IMR-90 (cell line): ENCODE measurements at regions not wholly inside any gene's neighbourhood (a gene's known extent, or its start where the extent isn't known, plus 50 kb on each side); places are given as distances from the start of the nearest gene placed in this dataset.

Source experiments
- ATAC-seq: fragments of 200-7000 bp; cut with Tn5 transposase; 2 replicates; pipeline ENCODE4 v1.9.1; 2020; ENCODE audit warnings: low read depth, mild to moderate bottlenecking, moderate library complexity
- BruUV-seq: library from RNA; stranded (reverse); fragments of 400-500 nt; replicated peaks from 2 replicates; lab custom pipeline; 2021; lab: Mats Ljungman, UMichigan
- CTCF ChIA-PET: fragments of 300-600 bp; formaldehyde crosslinking; extraction: SDS; loops from one replicate; lab custom pipeline; 2021; ENCODE audit warnings: antibody characterized with exemption; lab: Yijun Ruan, JAX
- POLR2A ChIA-PET: fragments of 300-600 bp; sonication (Branson Sonifier 250); formaldehyde crosslinking; loops from one replicate; lab custom pipeline; 2022; ENCODE audit warnings: antibody characterized with exemption; ENCODE audit not compliant: unreplicated experiment; lab: Charles Lee
- DNase-seq: peaks from one replicate; pipeline ENCODE4 v3.0.0; 2013
- H2AFZ ChIP-seq: replicated peaks from 2 replicates; pipeline ENCODE3; 2013; ENCODE audit warnings: low read length, mild to moderate bottlenecking; ENCODE audit not compliant: poor library complexity
- H2AK5ac ChIP-seq: 2 replicates; pipeline ENCODE4 v1.6.1; 2013; ENCODE audit warnings: low read depth, low read length, inconsistent platforms
- H2AK9ac ChIP-seq: replicated peaks from 2 replicates; pipeline ENCODE3; 2013; ENCODE audit warnings: mild to moderate bottlenecking, low read depth, low read length, moderate library complexity; ENCODE audit not compliant: poor library complexity
- H2BK120ac ChIP-seq: 2 replicates; pipeline ENCODE4 v1.6.1; 2013; ENCODE audit warnings: low read depth, low read length, inconsistent platforms
- H2BK15ac ChIP-seq: 3 replicates; pipeline ENCODE4 v1.6.1; 2013; ENCODE audit warnings: low read depth, low read length, inconsistent platforms
- H2BK20ac ChIP-seq: 2 replicates; pipeline ENCODE4 v1.6.1; 2013; ENCODE audit warnings: low read depth, mild to moderate bottlenecking, inconsistent platforms, low read length, moderate library complexity
- H2BK5ac ChIP-seq: 2 replicates; pipeline ENCODE4 v1.6.1; 2013; ENCODE audit warnings: mild to moderate bottlenecking, low read depth, low read length, inconsistent platforms; ENCODE audit not compliant: poor library complexity, severe bottlenecking
- H3K14ac ChIP-seq: replicated peaks from 2 replicates; pipeline ENCODE4 v1.6.1; 2013; ENCODE audit warnings: low read depth, low read length, inconsistent platforms
- H3K18ac ChIP-seq: 2 replicates; pipeline ENCODE4 v1.6.1; 2013; ENCODE audit warnings: low read depth, low read length, control low read depth
- H3K23ac ChIP-seq: 2 replicates; pipeline ENCODE4 v1.6.1; 2013; ENCODE audit warnings: low read depth, low read length, inconsistent platforms
- H3K27ac ChIP-seq: 2 replicates; pipeline ENCODE4 v1.5.1; 2013; ENCODE audit warnings: mild to moderate bottlenecking, control low read depth, low read length; ENCODE audit not compliant: insufficient read depth
- H3K27me3 ChIP-seq: 2 replicates; pipeline ENCODE4 v1.6.1; 2013; ENCODE audit warnings: low read length; ENCODE audit not compliant: control insufficient read depth, insufficient read depth
- H3K36me3 ChIP-seq: 2 replicates; pipeline ENCODE4 v1.6.1; 2013; ENCODE audit warnings: low read length, mixed read lengths; ENCODE audit not compliant: control insufficient read depth, insufficient read depth
- H3K4ac ChIP-seq: 2 replicates; pipeline ENCODE4 v1.6.1; 2013; ENCODE audit warnings: low read depth, low read length, inconsistent platforms
- H3K4me1 ChIP-seq: 2 replicates; pipeline ENCODE4 v1.6.1; 2013; ENCODE audit warnings: low read length, mixed read lengths; ENCODE audit not compliant: control insufficient read depth, insufficient read depth
- H3K4me2 ChIP-seq: 2 replicates; pipeline ENCODE4 v1.6.1; 2013; ENCODE audit warnings: low read depth, mild to moderate bottlenecking, control low read depth, low read length, moderate library complexity
- H3K4me3 ChIP-seq: 2 replicates; pipeline ENCODE4 v1.5.1; 2013; ENCODE audit warnings: low read depth, mild to moderate bottlenecking, control low read depth, low read length, moderate library complexity; ENCODE audit not compliant: insufficient read depth
- H3K56ac ChIP-seq: 2 replicates; pipeline ENCODE4 v1.6.1; 2013; ENCODE audit warnings: low read length, inconsistent platforms; ENCODE audit not compliant: insufficient read depth; ENCODE audit errors: extremely low read depth
- H3K79me1 ChIP-seq, 2 experiments: 2 replicates each; pipeline ENCODE4 v1.6.1; 2013; ENCODE audit warnings: low read length in 2 of 2, inconsistent platforms in 1 of 2, low read depth in 1 of 2
- H3K9ac ChIP-seq: 2 replicates; pipeline ENCODE4 v1.6.1; 2013; ENCODE audit warnings: low read depth, low read length, control low read depth
- H3K9me1 ChIP-seq: 2 replicates; pipeline ENCODE4 v1.6.1; 2013; ENCODE audit warnings: low read length, inconsistent platforms; ENCODE audit not compliant: insufficient read depth
- H3K9me3 ChIP-seq: 2 replicates; pipeline ENCODE4 v1.6.1; 2013; ENCODE audit warnings: low read length; ENCODE audit not compliant: control insufficient read depth, insufficient read depth
- H4K20me1 ChIP-seq: 2 replicates; pipeline ENCODE4 v1.6.1; 2013; ENCODE audit warnings: low read length, inconsistent platforms; ENCODE audit not compliant: insufficient read depth
- H4K5ac ChIP-seq: 2 replicates; pipeline ENCODE4 v1.6.1; 2013; ENCODE audit warnings: mild to moderate bottlenecking, low read depth, low read length, control low read depth
- H4K8ac ChIP-seq, 2 experiments: 2 replicates each; pipeline ENCODE4 v1.6.1; 2013; ENCODE audit warnings: low read depth in 2 of 2, low read length in 2 of 2, control low read depth in 1 of 2, inconsistent platforms in 1 of 2
- H4K91ac ChIP-seq: 2 replicates; pipeline ENCODE4 v1.6.1; 2013; ENCODE audit warnings: low read depth, low read length, inconsistent platforms; ENCODE audit not compliant: insufficient read depth
- BHLHE40 ChIP-seq: fragments of 150-350 bp; IDR thresholded peaks from 2 replicates; pipeline ENCODE4 v1.6.1; 2016; ENCODE audit warnings: mild to moderate bottlenecking, low read depth, low read length
- CEBPB ChIP-seq: IDR thresholded peaks from 2 replicates; pipeline ENCODE4 v1.6.1; 2012; ENCODE audit warnings: low read depth, low read length, improper control_type of control experiment
- CHD1 ChIP-seq: IDR thresholded peaks from 2 replicates; pipeline ENCODE4 v1.6.1; 2012; ENCODE audit warnings: low read depth, low read length, improper control_type of control experiment
- CTCF ChIP-seq: conservative IDR thresholded peaks from 2 replicates; pipeline ENCODE4 v1.5.1; 2012; ENCODE audit warnings: mild to moderate bottlenecking, low read depth, low read length, improper control_type of control experiment
- ELK1 ChIP-seq: fragments of 150-350 bp; IDR thresholded peaks from 2 replicates; pipeline ENCODE4 v1.6.1; 2016; ENCODE audit warnings: low read depth, mild to moderate bottlenecking, low read length, moderate library complexity, borderline replicate concordance
- FOS ChIP-seq: fragments of 150-350 bp; IDR thresholded peaks from 2 replicates; pipeline ENCODE4 v1.6.1; 2016; ENCODE audit warnings: low read depth, low read length
- MAFK ChIP-seq: IDR thresholded peaks from 2 replicates; pipeline ENCODE4 v1.6.1; 2012; ENCODE audit warnings: low read depth, low read length, improper control_type of control experiment
- MAZ ChIP-seq: IDR thresholded peaks from 2 replicates; pipeline ENCODE4 v1.6.1; 2012; ENCODE audit warnings: low read depth, mild to moderate bottlenecking, low read length, improper control_type of control experiment, moderate library complexity, borderline replicate concordance
- MXI1 ChIP-seq: IDR thresholded peaks from 2 replicates; pipeline ENCODE4 v1.6.1; 2012; ENCODE audit warnings: low read depth, mild to moderate bottlenecking, low read length, moderate library complexity, borderline replicate concordance
- NFE2L2 ChIP-seq: fragments of 150-350 bp; IDR thresholded peaks from 2 replicates; pipeline ENCODE4 v1.6.1; 2016; ENCODE audit warnings: low read depth, mild to moderate bottlenecking, low read length
- POLR2A ChIP-seq: IDR thresholded peaks from 2 replicates; pipeline ENCODE4 v1.6.1; 2012; ENCODE audit warnings: mild to moderate bottlenecking, low read depth, low read length
- RAD21 ChIP-seq: IDR thresholded peaks from 2 replicates; pipeline ENCODE4 v1.6.1; 2012; ENCODE audit warnings: low read length, improper control_type of control experiment
- RCOR1 ChIP-seq: IDR thresholded peaks from 2 replicates; pipeline ENCODE4 v1.6.1; 2012; ENCODE audit warnings: mild to moderate bottlenecking, low read length, improper control_type of control experiment; ENCODE audit not compliant: insufficient replicate concordance
- RFX5 ChIP-seq: IDR thresholded peaks from 2 replicates; pipeline ENCODE4 v1.8.0; 2012; ENCODE audit warnings: low read depth, mild to moderate bottlenecking, low read length, moderate library complexity
- SMC3 ChIP-seq: fragments of 150-350 bp; IDR thresholded peaks from 2 replicates; pipeline ENCODE4 v1.6.1; 2016; ENCODE audit warnings: low read depth, mild to moderate bottlenecking, antibody characterized with exemption, low read length, moderate library complexity
- USF2 ChIP-seq: fragments of 150-350 bp; IDR thresholded peaks from 2 replicates; pipeline ENCODE4 v1.6.1; 2017; ENCODE audit warnings: mild to moderate bottlenecking, antibody characterized with exemption, low read length, low read depth
- WGBS, 2 experiments: methylation state at CpG; one replicate each; pipeline versions ENCODE4 v1.1.5 to v1.1.7; 2013; ENCODE audit warnings: missing lambda C conversion rate in 2 of 2; ENCODE audit not compliant: insufficient read length in 1 of 2; ENCODE audit errors: extremely low coverage in 2 of 2; 5-methylcytosine and 5-hydroxymethylcytosine counted together
- dilution Hi-C: fragments of 300-500 bp; cut with HindIII; formaldehyde crosslinking; loops from one replicate; pipeline ENCODE4 v1.14.3; 2018; ENCODE audit warnings: low sequenced_read_pairs; ENCODE audit not compliant: unreplicated experiment
- in situ Hi-C: fragments of 300-500 bp; cut with MboI; formaldehyde crosslinking; loops from 3 replicates; pipeline ENCODE4 v1.14.3; 2019; ENCODE audit warnings: low sequenced_read_pairs, inconsistent platforms, mixed read lengths
- intact Hi-C: fragments of 100-400 bp; cut with micrococcal nuclease; formaldehyde crosslinking; loops from 2 replicates; pipeline ENCODE4 v1.10.0; 2022

DNA sequence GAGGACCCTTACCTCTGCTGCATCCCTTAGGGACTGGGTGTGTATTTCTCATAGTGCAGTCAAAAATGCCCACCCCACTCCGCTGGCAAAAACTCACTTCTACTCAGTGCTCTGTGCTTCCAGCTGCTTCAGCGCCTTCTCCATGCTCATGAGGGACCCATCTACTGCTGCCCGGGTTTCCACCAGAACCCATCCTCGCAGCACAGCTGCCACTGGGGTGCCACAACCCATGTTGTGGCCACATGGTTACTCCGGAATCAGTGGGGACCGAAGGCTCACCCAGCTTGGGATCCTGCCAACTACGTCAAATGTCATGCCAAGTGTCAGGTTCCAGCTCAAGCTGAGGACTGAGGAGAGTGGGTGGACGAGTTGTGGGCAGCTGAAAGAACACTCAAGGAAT, 774.2 kb upstream of the EYS start:
- Histone ChIP-seq H2BK15ac (no peak overlapping the region), H3K27me3 (no peaks in the 10 kb centered on the region), H3K23ac (no peak overlapping the region), H3K9ac (no peak overlapping the region), H3K4me1 (no peaks in the 10 kb centered on the region), H3K27ac (no peak overlapping the region), H3K4me2 (no peak overlapping the region), H2AK5ac (no peak overlapping the region), H3K9me1 (no peaks in the 10 kb centered on the region), H3K14ac (no peak overlapping the region), H2BK20ac (no peak overlapping the region), H3K4me3 (no peak overlapping the region), H2AK9ac (no peak overlapping the region), H2BK120ac (no peak overlapping the region), H3K79me1 (no peaks in the 10 kb centered on the region), H3K36me3 (no peaks in the 10 kb centered on the region), H4K8ac (no peak overlapping the region), H3K9me3 (peaks cover 12% of the 10 kb centered on the region), H2BK5ac (no peak overlapping the region), H4K5ac (no peak overlapping the region), H2AFZ (no peak overlapping the region), H4K20me1 (no peaks in the 10 kb centered on the region), H3K56ac (no peak overlapping the region), H4K91ac (no peak overlapping the region), H3K4ac (no peak overlapping the region), H3K18ac (no peak overlapping the region)
- BruUV-seq: no TSS peak
- WGBS, 2 experiments: 70% methylated on average over 2 of the region's 8 CpGs; no CpG with 5 or more reads in 1 of the 2 experiments
- in situ Hi-C loops: no loop called here
- intact Hi-C loops: no loop called here
- dilution Hi-C loops: no loop called here
- TF ChIP-seq USF2: no peak
- no peak for TF ChIP-seq POLR2A
- TF ChIP-seq CTCF: no peak
- TF ChIP-seq SMC3: no peak
- TF ChIP-seq BHLHE40: no peak
- TF ChIP-seq RAD21: no peak
- no peak for TF ChIP-seq MAZ
- no peak for TF ChIP-seq NFE2L2
- no peak for TF ChIP-seq MXI1
- no peak for TF ChIP-seq RCOR1
- TF ChIP-seq ELK1: no peak
- TF ChIP-seq CHD1: no peak
- TF ChIP-seq MAFK: no peak
- TF ChIP-seq CEBPB: no peak
- TF ChIP-seq FOS: no peak
- no peak for TF ChIP-seq RFX5
- no peak for DNase-seq
- ChIA-PET POLR2A (no interaction called here), CTCF (no interaction called here)
- ATAC-seq: no peak
